ENCODE measurements at regions not wholly inside any gene's neighbourhood (a gene's known extent, or its start where the extent isn't known, plus 50 kb on each side); places are given as distances from the start of the nearest gene placed in this dataset.

- TF ChIP-seq ARID4B (CRISPR knock-in tag; IDR thresholded peaks at IDR 0.05) = no peak
- no peak for TF ChIP-seq NR2C2 (CRISPR knock-in tag; IDR thresholded peaks at IDR 0.05)
- TF ChIP-seq NR2C2 (tag; IDR thresholded peaks at IDR 0.05) = peak; percentile 52
- TF ChIP-seq ZBTB49 (CRISPR knock-in tag; IDR thresholded peaks at IDR 0.05; ENCODE audit: borderline replicate concordance) = no peak
- no peak for TF ChIP-seq ZSCAN32 (CRISPR knock-in tag; IDR thresholded peaks at IDR 0.05)
- no peak for TF ChIP-seq MECOM (CRISPR knock-in tag; IDR thresholded peaks at IDR 0.05)
- no peak for TF ChIP-seq PBX2 (CRISPR knock-in tag; IDR thresholded peaks at IDR 0.05; ENCODE audit: low read depth)
- TF ChIP-seq PBX2 (tag; conservative IDR thresholded peaks at IDR 0.05; ENCODE audit: low read depth) = 0 out of 2 replicates have a peak, but pooled peaks have one; percentile 6
- no peak for TF ChIP-seq ZNF764 (CRISPR knock-in tag; IDR thresholded peaks at IDR 0.05; ENCODE audit: low read depth)
- TF ChIP-seq ZFP36 (IDR thresholded peaks at IDR 0.05; ENCODE audit: low read depth, low read length, partially characterized antibody) = no peak
- no peak for TF ChIP-seq NFE2 (IDR thresholded peaks at IDR 0.05; ENCODE audit: low read depth)
- no peak for TF ChIP-seq MCM5 (IDR thresholded peaks at IDR 0.05; ENCODE audit: low read depth)
- TF ChIP-seq ZNF175 (CRISPR knock-in tag; IDR thresholded peaks at IDR 0.05; ENCODE audit: low read depth) = no peak
- no peak for TF ChIP-seq ZSCAN29 (IDR thresholded peaks at IDR 0.05)
- TF ChIP-seq ARID3A (IDR thresholded peaks at IDR 0.05; ENCODE audit: borderline replicate concordance, low read depth, low read length) = peak; percentile 41; the same call in 1 of the 2 replicates
- no peak for TF ChIP-seq ZNF224 (CRISPR knock-in tag; IDR thresholded peaks at IDR 0.05)
- TF ChIP-seq ATF7 (IDR thresholded peaks at IDR 0.05) = peak; percentile 67
- TF ChIP-seq FIP1L1 (IDR thresholded peaks at IDR 0.05; ENCODE audit: low read depth, low read length, poor library complexity, severe bottlenecking) = no peak
- peak; percentile 82; the same call in 1 of the 2 replicates for TF ChIP-seq SOX6 (IDR thresholded peaks at IDR 0.05)
Measured at GRCh38 chr6:139588076-139588639, 213.7 kb upstream of the CITED2 start (continued).

All from K562 (cell line).